ENCODE measurements at regions not wholly inside any gene's neighbourhood (a gene's known extent, or its start where the extent isn't known, plus 50 kb on each side); places are given as distances from the start of the nearest gene placed in this dataset.

DNA sequence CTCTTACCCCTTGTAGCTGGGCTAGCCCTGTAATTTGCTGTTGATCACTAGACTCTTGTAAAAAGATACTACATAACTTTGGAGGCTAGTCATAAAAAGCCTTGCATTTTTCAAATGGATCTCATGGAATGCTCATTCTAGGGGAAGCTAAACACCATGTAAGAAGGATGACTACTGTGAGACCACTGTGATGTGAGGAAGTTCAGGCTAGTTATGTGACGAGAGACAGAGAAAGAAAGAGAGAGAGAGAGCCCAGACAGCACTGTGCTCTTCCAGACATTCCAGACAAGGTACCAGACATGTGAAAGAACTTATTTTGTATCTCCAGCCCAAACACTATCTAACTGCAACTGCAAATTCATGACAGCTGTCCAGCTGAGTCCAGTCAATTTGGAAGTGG is 404.6 kb upstream of the PITX2 start:
- in situ Hi-C loops (cut with HindIII; ENCODE audit: low pct_unique_long_range_greater_than_20kb, low sequenced_read_pairs) (no loop called here), intact Hi-C loops (cut with micrococcal nuclease; ENCODE audit: unreplicated experiment) (no loop called here)
- CTCF ChIA-PET: no interaction called here
- H3K9me3 ChIP-seq (ENCODE audit: control insufficient read depth, insufficient read depth, low read depth, low read length): no peaks in the 10 kb centered on the region
- no peaks in the 10 kb centered on the region for H3K4me1 ChIP-seq (ENCODE audit: control insufficient read depth, insufficient read depth, low read length)
- H3K36me3 ChIP-seq (ENCODE audit: control insufficient read depth, insufficient read depth, low read length): no peaks in the 10 kb centered on the region
- no TSS peak for BruUV-seq (replicated peaks)
- no peak for TF ChIP-seq REST (IDR thresholded peaks at IDR 0.05; ENCODE audit: insufficient read depth in 1 of 2, low read depth in 2 of 2, low read length in 1 of 2)
- no peak for TF ChIP-seq TCF7L2 (IDR thresholded peaks at IDR 0.05; ENCODE audit: low read depth, low read length)
- no peak for TF ChIP-seq CTCF (IDR thresholded peaks at IDR 0.05)
- TF ChIP-seq SIN3A (IDR thresholded peaks at IDR 0.05; ENCODE audit: borderline replicate concordance, insufficient read depth, low read depth, low read length): no peak
- no peak for TF ChIP-seq POLR2AphosphoS5 (IDR thresholded peaks at IDR 0.05; ENCODE audit: low read depth, low read length)
- no peak for ATAC-seq
- no peaks in the 10 kb centered on the region for H3K27me3 ChIP-seq (ENCODE audit: control insufficient read depth, insufficient read depth, low read length)
- POLR2A ChIA-PET: no interaction called here
- no peak for DNase-seq (ENCODE audit: low read depth, low spot score)
- H3K4me3 ChIP-seq (ENCODE audit: low read depth in 2 of 2, low read length in 2 of 2): no peak overlapping the region
- H3K27ac ChIP-seq (ENCODE audit: low read length): no peak overlapping the region

DNA sequence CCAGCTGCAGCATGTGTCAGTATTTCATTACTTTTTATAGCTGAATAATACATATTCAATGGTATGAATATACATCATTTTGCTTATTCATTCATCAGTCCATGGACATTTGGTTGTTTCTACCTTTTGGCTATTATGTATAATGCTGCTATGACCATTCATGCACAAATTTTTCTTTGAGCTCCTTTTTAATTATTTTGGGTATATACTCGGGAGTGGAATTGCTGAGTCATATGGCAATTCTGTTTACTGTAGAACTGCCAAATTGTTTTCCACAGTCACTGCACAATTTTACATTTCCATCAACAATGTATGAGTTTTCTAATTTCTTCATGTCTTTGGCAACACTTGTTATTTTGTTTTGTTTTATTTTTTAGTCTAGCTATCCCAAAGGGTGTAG is 405.9 kb upstream of the PITX2 start:
- ChIA-PET POLR2A (no interaction called here), CTCF (no interaction called here)
- intact Hi-C loops (cut with micrococcal nuclease; ENCODE audit: unreplicated experiment): no loop called here
- H3K9me3 ChIP-seq (ENCODE audit: control insufficient read depth, insufficient read depth, low read depth, low read length): no peaks in the 10 kb centered on the region
- TF ChIP-seq REST (IDR thresholded peaks at IDR 0.05; ENCODE audit: insufficient read depth in 1 of 2, low read depth in 2 of 2, low read length in 1 of 2) (no peak), POLR2AphosphoS5 (IDR thresholded peaks at IDR 0.05; ENCODE audit: low read depth, low read length) (no peak), SIN3A (IDR thresholded peaks at IDR 0.05; ENCODE audit: borderline replicate concordance, insufficient read depth, low read depth, low read length) (no peak), CTCF (IDR thresholded peaks at IDR 0.05) (no peak), TCF7L2 (IDR thresholded peaks at IDR 0.05; ENCODE audit: low read depth, low read length) (no peak)
- no peak for ATAC-seq
- H3K27ac ChIP-seq (ENCODE audit: low read length): no peak overlapping the region
- no peak for DNase-seq (ENCODE audit: low read depth, low spot score)
- BruUV-seq (replicated peaks): no TSS peak
- no peak overlapping the region for H3K4me3 ChIP-seq (ENCODE audit: low read depth in 2 of 2, low read length in 2 of 2)
- no peaks in the 10 kb centered on the region for H3K36me3 ChIP-seq (ENCODE audit: control insufficient read depth, insufficient read depth, low read length)
- no peaks in the 10 kb centered on the region for H3K4me1 ChIP-seq (ENCODE audit: control insufficient read depth, insufficient read depth, low read length)
- H3K27me3 ChIP-seq (ENCODE audit: control insufficient read depth, insufficient read depth, low read length): no peaks in the 10 kb centered on the region
- in situ Hi-C loops (cut with HindIII; ENCODE audit: low pct_unique_long_range_greater_than_20kb, low sequenced_read_pairs): no loop called here
